HepG2 (cell line): ENCODE measurements at regions not wholly inside any gene's neighbourhood (a gene's known extent, or its start where the extent isn't known, plus 50 kb on each side); places are given as distances from the start of the nearest gene placed in this dataset.

ENCODE experiments used
- ATAC-seq: fragments of 200-7000 bp; cut with Tn5 transposase; 3 replicates; pipeline ENCODE4 v1.9.1; 2020; ENCODE audit warnings: mild to moderate bottlenecking, moderate library complexity
- BruUV-seq: library from RNA; stranded (reverse); fragments of 400-500 nt; replicated peaks from 2 replicates; lab custom pipeline; 2021; lab: Mats Ljungman, UMichigan
- CTCF ChIA-PET: fragments of 300-600 bp; formaldehyde crosslinking; extraction: SDS; loops from one replicate; lab custom pipeline; 2021; ENCODE audit warnings: low total read pairs, inconsistent platforms, low intra/inter-chr PET ratio; lab: Yijun Ruan, JAX
- POLR2A ChIA-PET: fragments of 350-600 bp; sonication (Branson Sonifier 250); formaldehyde crosslinking; loops from one replicate; lab custom pipeline; 2020; ENCODE audit warnings: antibody characterized with exemption, inconsistent platforms; lab: Yijun Ruan, JAX
- DNase-seq: peaks from one replicate; pipeline ENCODE4 v3.0.0-alpha.2; 2015; ENCODE audit warnings: low spot score
- FAIRE-seq: peaks from 3 replicates; lab custom pipeline; 2011; peaks lifted over from hg19 to GRCh38; lab: Jason Lieb, UNC
- H2AFZ ChIP-seq: one replicate; pipeline ENCODE4 v1.6.1; 2011; ENCODE audit warnings: low read length, inconsistent platforms
- H3K27ac ChIP-seq: fragments of 300-600 bp; 3 replicates; pipeline ENCODE4 v1.8.0; 2011; ENCODE audit warnings: mixed run types, mild to moderate bottlenecking, mixed read lengths, low read length, inconsistent platforms; ENCODE audit not compliant: insufficient read depth; ENCODE audit errors: extremely low read length
- H3K27me3 ChIP-seq, 2 experiments: fragments of 200-600 bp in 1 of 2; 2 replicates in 1 of 2; 3 replicates in 1 of 2; pipeline versions ENCODE4 v1.6.0 to v1.8.0; 2011; ENCODE audit warnings: low read length in 2 of 2, mild to moderate bottlenecking in 2 of 2, moderate library complexity in 2 of 2, inconsistent platforms in 1 of 2; ENCODE audit not compliant: insufficient read depth in 2 of 2, control insufficient read depth in 1 of 2
- H3K36me3 ChIP-seq, 2 experiments: fragments of 200-600 bp in 1 of 2; replicated peaks in 1 of 2; 2 replicates in 1 of 2; 3 replicates in 1 of 2; pipeline versions ENCODE4 v1.5.1 to v1.8.0; 2011; ENCODE audit warnings: low read length in 2 of 2, inconsistent platforms in 1 of 2; ENCODE audit not compliant: insufficient read depth in 2 of 2, control insufficient read depth in 1 of 2
- H3K4me1 ChIP-seq: 2 replicates; pipeline ENCODE4 v1.5.1; 2012; ENCODE audit warnings: low read length, inconsistent platforms; ENCODE audit not compliant: insufficient read depth
- H3K4me2 ChIP-seq: 2 replicates; pipeline ENCODE4 v1.6.0; 2011; ENCODE audit warnings: low read depth, low read length, inconsistent platforms
- H3K4me3 ChIP-seq, 3 experiments: fragments of 200-600 bp in 1 of 3; sonication (generic), shearing (Covaris generic) in 1 of 3; replicated peaks in 1 of 3; 2 replicates each; pipeline ENCODE4 v1.5.1; 2011 to 2016; ENCODE audit warnings: low read length in 3 of 3, inconsistent platforms in 2 of 3, low read depth in 2 of 3, mild to moderate bottlenecking in 2 of 3, control low read depth in 1 of 3, mixed read lengths in 1 of 3; ENCODE audit not compliant: insufficient read depth in 1 of 3
- H3K79me2 ChIP-seq: one replicate; pipeline ENCODE4 v1.6.1; 2011; ENCODE audit warnings: low read length, inconsistent platforms; ENCODE audit not compliant: insufficient read depth
- H3K9ac ChIP-seq: 2 replicates; pipeline ENCODE4 v1.6.0; 2011; ENCODE audit warnings: mild to moderate bottlenecking, low read depth, low read length, inconsistent platforms; ENCODE audit not compliant: insufficient read depth
- H3K9me3 ChIP-seq: 2 replicates; pipeline ENCODE4 v1.5.1; 2012; ENCODE audit warnings: mild to moderate bottlenecking, low read length
- H4K20me1 ChIP-seq: 2 replicates; pipeline ENCODE4 v1.6.0; 2011; ENCODE audit warnings: inconsistent platforms, mild to moderate bottlenecking, low read length, moderate library complexity; ENCODE audit not compliant: insufficient read depth
- BCL3 ChIP-seq: sonication (generic); formaldehyde crosslinking; IDR thresholded peaks from 2 replicates; pipeline ENCODE4 v1.5.1; 2020; ENCODE audit warnings: mild to moderate bottlenecking, missing genetic modification reagents, moderate library complexity
- E2F1 ChIP-seq: sonication (generic); formaldehyde crosslinking; IDR thresholded peaks from 2 replicates; pipeline ENCODE4 v1.5.0; 2020; ENCODE audit warnings: missing genetic modification reagents
- ETS1 ChIP-seq: sonication (generic); formaldehyde crosslinking; IDR thresholded peaks from 2 replicates; pipeline ENCODE4 v1.4.0; 2020; ENCODE audit warnings: missing genetic modification reagents
- FOXM1 ChIP-seq: sonication (generic); formaldehyde crosslinking; IDR thresholded peaks from 2 replicates; pipeline ENCODE4 v1.5.0; 2020; ENCODE audit warnings: missing genetic modification reagents
- FOXO1 ChIP-seq: sonication (generic); formaldehyde crosslinking; IDR thresholded peaks from 2 replicates; pipeline ENCODE4 v1.4.0; 2020; ENCODE audit warnings: missing genetic modification reagents
- KAT7 ChIP-seq: IDR thresholded peaks from 2 replicates; pipeline ENCODE4 v1.6.1; 2018; ENCODE audit warnings: borderline replicate concordance, missing compliant biosample characterization
- NONO ChIP-seq, 2 experiments: fragments of 450-650 bp in 1 of 2; sonication (generic) in 1 of 2; formaldehyde crosslinking in 1 of 2; IDR thresholded peaks in 1 of 2; conservative IDR thresholded peaks in 1 of 2; 2 replicates each; pipeline versions ENCODE4 v1.6.1 to v1.8.0; 2017 to 2022; ENCODE audit warnings: mild to moderate bottlenecking in 1 of 2, missing genetic modification reagents in 1 of 2, moderate library complexity in 1 of 2
- ONECUT2 ChIP-seq: sonication (generic); formaldehyde crosslinking; IDR thresholded peaks from 2 replicates; pipeline ENCODE4 v1.4.0; 2020; ENCODE audit warnings: missing genetic modification reagents
- PPARG ChIP-seq: conservative IDR thresholded peaks from 2 replicates; pipeline ENCODE4 v1.6.1; 2016; ENCODE audit warnings: missing biosample characterization, missing genetic modification reagents
- RBM22 ChIP-seq: fragments of 200-400 bp; formaldehyde crosslinking; optimal IDR thresholded peaks from 2 replicates; pipeline ENCODE3; 2017; ENCODE audit warnings: mild to moderate bottlenecking, low read length, moderate library complexity
- TBX2 ChIP-seq: sonication (generic); formaldehyde crosslinking; IDR thresholded peaks from 2 replicates; pipeline ENCODE4 v1.5.0; 2020; ENCODE audit warnings: missing genetic modification reagents, mild to moderate bottlenecking, borderline replicate concordance
- ZBTB42 ChIP-seq: sonication (generic); formaldehyde crosslinking; IDR thresholded peaks from 2 replicates; pipeline ENCODE4 v1.5.0; 2020; ENCODE audit warnings: mild to moderate bottlenecking, missing genetic modification reagents
- ZNF224 ChIP-seq: sonication (generic); formaldehyde crosslinking; IDR thresholded peaks from 2 replicates; pipeline ENCODE4 v1.5.0; 2020; ENCODE audit warnings: mild to moderate bottlenecking, missing genetic modification reagents
- ZNF34 ChIP-seq: sonication (generic); formaldehyde crosslinking; IDR thresholded peaks from 2 replicates; pipeline ENCODE4 v1.4.0; 2020; ENCODE audit warnings: mild to moderate bottlenecking, missing genetic modification reagents, borderline replicate concordance
- ZNF501 ChIP-seq: sonication (generic); formaldehyde crosslinking; IDR thresholded peaks from 2 replicates; pipeline ENCODE4 v1.5.1; 2020; ENCODE audit warnings: mild to moderate bottlenecking, moderate library complexity, missing genetic modification reagents
- ZNF670 ChIP-seq: sonication (generic); formaldehyde crosslinking; IDR thresholded peaks from 2 replicates; pipeline ENCODE4 v1.8.0; 2022; ENCODE audit warnings: mild to moderate bottlenecking, missing genetic modification reagents, borderline replicate concordance
- ZSCAN9 ChIP-seq: IDR thresholded peaks from 2 replicates; pipeline ENCODE4 v1.6.1; 2016; ENCODE audit warnings: borderline replicate concordance
- WGBS: methylation state at CpG from one replicate; pipeline ENCODE4 v1.1.6; 2017; ENCODE audit warnings: low lambda C conversion rate; 5-methylcytosine and 5-hydroxymethylcytosine counted together
- in situ Hi-C: cut with HindIII; loops from 2 replicates; pipeline ENCODE4 v1.10.0; 2017; ENCODE audit warnings: low pct_unique_long_range_greater_than_20kb; ENCODE audit not compliant: extremely low pct_ligation_motif_present
- intact Hi-C: fragments of 100-400 bp; cut with micrococcal nuclease; formaldehyde crosslinking; loops from one replicate; pipeline ENCODE4 v1.10.0; 2022; ENCODE audit not compliant: unreplicated experiment

- Histone ChIP-seq H4K20me1 (no peaks in the 10 kb centered on the region), H3K4me3 (no peak overlapping the region), H3K27ac (no peak overlapping the region), H3K36me3 (no peaks in the 10 kb centered on the region)
- in situ Hi-C loops = no loop called here
- TF ChIP-seq FOXM1 (CRISPR knock-in tag) (no peak), ONECUT2 (CRISPR knock-in tag) (no peak), PPARG (CRISPR knock-in tag) (no peak), E2F1 (no peak)
- TF ChIP-seq, all 625 proteins: peak for 0
- H3K4me1 ChIP-seq = no peaks in the 10 kb centered on the region
- 0% methylated on average over 3 of the region's 5 CpGs for WGBS
- no peak overlapping the region for H2AFZ ChIP-seq
- FAIRE-seq (no peak), DNase-seq (no peak), ATAC-seq (no peak)
- no peak overlapping the region for H3K9ac ChIP-seq
- CTCF ChIA-PET = no interaction called here
- BruUV-seq = no TSS peak
- no peaks in the 10 kb centered on the region for H3K79me2 ChIP-seq
- POLR2A ChIA-PET = no interaction called here
- H3K27me3 ChIP-seq = no peaks in the 10 kb centered on the region
- no peak overlapping the region for H3K4me2 ChIP-seq
- peaks cover 81% of the 10 kb centered on the region for H3K9me3 ChIP-seq
- intact Hi-C loops = no loop called here
Observed at GRCh38 chr6:19205076-19205475, 632.1 kb upstream of the ID4 start.

- no peaks in the 10 kb centered on the region for H3K4me1 ChIP-seq
- no peak overlapping the region for H3K27ac ChIP-seq
- ATAC-seq (no peak), DNase-seq (no peak), FAIRE-seq (no peak)
- BruUV-seq = no TSS peak
- no peak overlapping the region for H2AFZ ChIP-seq
- no peak overlapping the region for H3K4me2 ChIP-seq
- H4K20me1 ChIP-seq = no peaks in the 10 kb centered on the region
- H3K4me3 ChIP-seq = no peak overlapping the region
- ChIA-PET CTCF (no interaction called here), POLR2A (no interaction called here)
- H3K9ac ChIP-seq = no peak overlapping the region
- intact Hi-C loops (no loop called here), in situ Hi-C loops (no loop called here)
- TF ChIP-seq ZBTB42 (CRISPR knock-in tag) (no peak), BCL3 (CRISPR knock-in tag) (no peak), ZNF670 (CRISPR knock-in tag) (no peak), KAT7 (CRISPR knock-in tag) (no peak), ETS1 (CRISPR knock-in tag) (no peak), NONO (IDR thresholded peaks at IDR 0.05) (no peak), NONO (CRISPR knock-in tag; conservative IDR thresholded peaks at IDR 0.05) (no peak), ZSCAN9 (no peak), ZNF34 (CRISPR knock-in tag) (no peak), FOXO1 (CRISPR knock-in tag) (no peak), ZNF501 (CRISPR knock-in tag) (no peak), TBX2 (CRISPR knock-in tag) (no peak), RBM22 (no peak), ZNF224 (CRISPR knock-in tag) (no peak)
- no peaks in the 10 kb centered on the region for H3K79me2 ChIP-seq
- H3K27me3 ChIP-seq = no peaks in the 10 kb centered on the region
- WGBS = 4% methylated on average over 2 of the region's 2 CpGs
- H3K9me3 ChIP-seq = peaks cover 70% of the 10 kb centered on the region
- H3K36me3 ChIP-seq = no peaks in the 10 kb centered on the region
Observed at GRCh38 chr6:19209202-19209601, 628.0 kb upstream of the ID4 start.
